ENCODE measurements at regions not wholly inside any gene's neighbourhood (a gene's known extent, or its start where the extent isn't known, plus 50 kb on each side); places are given as distances from the start of the nearest gene placed in this dataset.

DNA sequence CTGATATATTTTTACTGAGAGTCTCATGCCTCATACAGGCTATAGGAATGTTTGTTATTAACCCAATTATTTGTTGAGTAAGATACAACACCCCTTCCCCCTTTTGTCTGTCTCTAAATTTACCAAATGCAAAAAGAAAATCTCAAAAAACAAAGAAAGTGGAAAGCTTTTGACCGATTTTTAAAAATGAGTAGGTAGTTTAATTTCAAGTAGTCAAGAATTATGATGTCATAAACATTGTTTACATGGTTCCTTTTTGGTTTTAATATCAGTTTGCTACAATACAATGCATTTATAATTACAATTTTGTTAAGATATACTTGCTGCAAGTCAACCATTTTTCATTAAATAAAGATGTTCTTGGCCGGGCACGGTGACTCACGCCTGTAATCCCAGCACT is 84.7 kb upstream of the HMGA2 start:
- Histone ChIP-seq H3K36me3 (ENCODE audit: low read depth) (no peaks in the 10 kb centered on the region), H3K4me3 (ENCODE audit: severe bottlenecking) (no peak overlapping the region), H3K27ac (ENCODE audit: poor library complexity, severe bottlenecking) (peak overlapping the region; percentile 88), H3K9me3 (ENCODE audit: severe bottlenecking) (no peaks in the 10 kb centered on the region), H3K27me3 (ENCODE audit: insufficient read depth, poor library complexity, severe bottlenecking) (no peaks in the 10 kb centered on the region), H3K4me1 (ENCODE audit: insufficient read depth, poor library complexity, severe bottlenecking) (peaks cover 11% of the 10 kb centered on the region)
- TF ChIP-seq, protein P1, sequence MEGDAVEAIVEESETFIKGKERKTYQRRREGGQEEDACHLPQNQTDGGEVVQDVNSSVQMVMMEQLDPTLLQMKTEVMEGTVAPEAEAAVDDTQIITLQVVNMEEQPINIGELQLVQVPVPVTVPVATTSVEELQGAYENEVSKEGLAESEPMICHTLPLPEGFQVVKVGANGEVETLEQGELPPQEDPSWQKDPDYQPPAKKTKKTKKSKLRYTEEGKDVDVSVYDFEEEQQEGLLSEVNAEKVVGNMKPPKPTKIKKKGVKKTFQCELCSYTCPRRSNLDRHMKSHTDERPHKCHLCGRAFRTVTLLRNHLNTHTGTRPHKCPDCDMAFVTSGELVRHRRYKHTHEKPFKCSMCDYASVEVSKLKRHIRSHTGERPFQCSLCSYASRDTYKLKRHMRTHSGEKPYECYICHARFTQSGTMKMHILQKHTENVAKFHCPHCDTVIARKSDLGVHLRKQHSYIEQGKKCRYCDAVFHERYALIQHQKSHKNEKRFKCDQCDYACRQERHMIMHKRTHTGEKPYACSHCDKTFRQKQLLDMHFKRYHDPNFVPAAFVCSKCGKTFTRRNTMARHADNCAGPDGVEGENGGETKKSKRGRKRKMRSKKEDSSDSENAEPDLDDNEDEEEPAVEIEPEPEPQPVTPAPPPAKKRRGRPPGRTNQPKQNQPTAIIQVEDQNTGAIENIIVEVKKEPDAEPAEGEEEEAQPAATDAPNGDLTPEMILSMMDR (IDR thresholded peaks at IDR 0.05; ENCODE audit: poor library complexity, severe bottlenecking): no peak
- no peak for ATAC-seq (ENCODE audit: low read depth)
- no peak for DNase-seq (ENCODE audit: low spot score)

DNA sequence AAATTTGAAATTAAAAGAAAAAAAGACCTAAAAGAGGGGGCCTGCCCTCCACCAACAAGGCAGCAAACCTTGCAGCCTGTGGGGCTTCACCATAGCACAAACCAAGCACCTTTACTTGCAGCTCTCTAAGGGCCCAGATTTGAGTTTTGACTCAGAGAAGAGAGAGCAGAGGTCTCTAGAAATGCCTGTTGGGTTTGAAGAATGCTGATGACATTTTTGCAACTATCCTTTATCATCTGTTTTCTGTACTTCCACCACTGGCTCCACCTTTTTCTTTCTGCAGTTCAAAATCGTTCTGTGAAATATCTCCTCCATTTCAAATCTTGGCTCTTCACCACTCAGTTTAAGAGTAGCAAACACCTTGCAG is 83.8 kb upstream of the HMGA2 start:
- H3K9me3 ChIP-seq (ENCODE audit: severe bottlenecking): no peaks in the 10 kb centered on the region
- H3K36me3 ChIP-seq (ENCODE audit: low read depth): no peaks in the 10 kb centered on the region
- peaks cover 11% of the 10 kb centered on the region for H3K4me1 ChIP-seq (ENCODE audit: insufficient read depth, poor library complexity, severe bottlenecking)
- peak overlapping the region; percentile 88 for H3K27ac ChIP-seq (ENCODE audit: poor library complexity, severe bottlenecking)
- no peaks in the 10 kb centered on the region for H3K27me3 ChIP-seq (ENCODE audit: insufficient read depth, poor library complexity, severe bottlenecking)
- H3K4me3 ChIP-seq (ENCODE audit: severe bottlenecking): no peak overlapping the region
- ATAC-seq (ENCODE audit: low read depth) (no peak), DNase-seq (ENCODE audit: low spot score) (no peak)
- TF ChIP-seq, protein P1 (IDR thresholded peaks at IDR 0.05; ENCODE audit: poor library complexity, severe bottlenecking): no peak

DNA sequence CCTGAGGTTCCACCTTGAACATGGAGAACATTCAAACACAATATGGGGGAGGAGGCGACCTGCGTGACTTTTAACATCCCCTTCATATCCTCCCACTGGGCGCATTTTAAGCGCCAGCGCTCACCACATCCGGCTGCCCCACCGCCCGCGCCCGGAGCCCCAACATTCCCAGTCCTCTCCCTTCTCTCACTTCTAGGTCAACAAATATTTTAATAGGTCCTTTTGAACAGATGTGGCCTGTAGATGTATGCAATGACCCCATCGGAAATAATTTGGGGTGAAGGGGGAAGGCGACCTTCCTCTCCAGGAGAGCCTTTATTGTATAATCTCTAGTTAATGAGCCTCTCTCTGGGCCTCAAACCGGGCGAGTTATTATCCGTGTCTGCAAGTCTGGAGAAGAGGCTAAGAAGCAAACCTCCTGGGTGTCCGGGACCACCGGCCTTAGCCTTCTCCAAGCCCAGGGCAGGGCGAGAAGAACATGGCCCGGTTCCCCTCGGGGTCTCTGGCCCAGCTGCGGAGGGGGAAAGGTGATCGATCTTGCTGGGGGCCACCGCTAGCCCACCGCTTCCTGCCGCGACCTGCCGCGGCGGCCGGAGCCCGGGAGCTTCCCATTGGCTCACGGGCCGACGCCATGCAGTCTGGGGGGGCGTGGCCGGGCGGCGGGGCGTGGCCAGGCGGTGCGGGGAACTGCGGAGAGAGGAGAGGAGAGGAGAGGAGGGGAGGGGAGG is 83.2 kb upstream of the HMGA2 start:
- H3K9me3 ChIP-seq (ENCODE audit: severe bottlenecking): no peaks in the 10 kb centered on the region
- no peaks in the 10 kb centered on the region for H3K27me3 ChIP-seq (ENCODE audit: insufficient read depth, poor library complexity, severe bottlenecking)
- no peaks in the 10 kb centered on the region for H3K36me3 ChIP-seq (ENCODE audit: low read depth)
- H3K4me3 ChIP-seq (ENCODE audit: severe bottlenecking): peak overlapping the region; percentile 65
- H3K27ac ChIP-seq (ENCODE audit: poor library complexity, severe bottlenecking): peak overlapping the region; percentile 88
- peaks cover 11% of the 10 kb centered on the region for H3K4me1 ChIP-seq (ENCODE audit: insufficient read depth, poor library complexity, severe bottlenecking)
- DNase-seq (ENCODE audit: low spot score) (peak; percentile 82), ATAC-seq (ENCODE audit: low read depth) (peak; percentile 86)
- TF ChIP-seq, protein P1 (IDR thresholded peaks at IDR 0.05; ENCODE audit: poor library complexity, severe bottlenecking): no peak

GRCh38 chr12:65741656-65742017 is 82.6 kb upstream of the HMGA2 start:
- Histone ChIP-seq H3K4me1 (ENCODE audit: insufficient read depth, poor library complexity, severe bottlenecking) (peaks cover 11% of the 10 kb centered on the region), H3K27ac (ENCODE audit: poor library complexity, severe bottlenecking) (peak overlapping the region; percentile 88), H3K36me3 (ENCODE audit: low read depth) (no peaks in the 10 kb centered on the region), H3K4me3 (ENCODE audit: severe bottlenecking) (peak overlapping the region; percentile 65), H3K9me3 (ENCODE audit: severe bottlenecking) (no peaks in the 10 kb centered on the region), H3K27me3 (ENCODE audit: insufficient read depth, poor library complexity, severe bottlenecking) (no peaks in the 10 kb centered on the region)
- TF ChIP-seq, protein P1 (IDR thresholded peaks at IDR 0.05; ENCODE audit: poor library complexity, severe bottlenecking): no peak
- ATAC-seq (ENCODE audit: low read depth) (peak; percentile 60), DNase-seq (ENCODE audit: low spot score) (no peak)

All from RWPE2 (cell line).